Fibroblast of lung (primary cell): ENCODE measurements at regions not wholly inside any gene's neighbourhood (a gene's known extent, or its start where the extent isn't known, plus 50 kb on each side); places are given as distances from the start of the nearest gene placed in this dataset.
A peak's percentile ranks its signal among the peaks of the same experiment; 100 is the strongest.

ENCODE experiments used
- DNase-seq, 2 donors: peaks; one replicate each; pipeline versions ENCODE4 v3.0.0 to v3.0.0-alpha.2; 2010; ENCODE audit warnings: low read depth in 2 of 2
- H2AFZ ChIP-seq: 2 replicates; pipeline ENCODE4 v1.5.1; 2012; ENCODE audit warnings: low read length, control low read depth, inconsistent platforms
- H3K27ac ChIP-seq: 2 replicates; pipeline ENCODE4 v1.5.1; 2011; ENCODE audit warnings: low read length, control low read depth; ENCODE audit not compliant: insufficient read depth
- H3K27me3 ChIP-seq: 2 replicates; pipeline ENCODE4 v1.5.1; 2011; ENCODE audit warnings: mild to moderate bottlenecking, low read length; ENCODE audit not compliant: control insufficient read depth, insufficient read depth
- H3K36me3 ChIP-seq: 2 replicates; pipeline ENCODE4 v1.5.1; 2011; ENCODE audit warnings: low read length; ENCODE audit not compliant: control insufficient read depth, insufficient read depth
- H3K4me1 ChIP-seq: 2 replicates; pipeline ENCODE4 v1.5.1; 2011; ENCODE audit warnings: low read length; ENCODE audit not compliant: control insufficient read depth, insufficient read depth; ENCODE audit errors: extremely low read depth
- H3K4me2 ChIP-seq: 2 replicates; pipeline ENCODE4 v1.5.1; 2011; ENCODE audit warnings: low read length, control low read depth; ENCODE audit not compliant: insufficient read depth; ENCODE audit errors: extremely low read depth
- H3K4me3 ChIP-seq, 4 experiments: fragments of 200-600 bp in 1 of 4; sonication (generic) in 1 of 4; replicated peaks in 1 of 4; 2 replicates each; pipeline ENCODE4 v1.5.1; 2011 to 2016; ENCODE audit warnings: low read length in 4 of 4, low read depth in 3 of 4, mild to moderate bottlenecking in 3 of 4, control low read depth in 2 of 4, inconsistent platforms in 1 of 4, mixed read lengths in 1 of 4; ENCODE audit not compliant: insufficient read depth in 1 of 4; ENCODE audit errors: control extremely low read depth in 1 of 4
- H3K79me2 ChIP-seq: 2 replicates; pipeline ENCODE4 v1.5.1; 2012; ENCODE audit warnings: mild to moderate bottlenecking, low read length, inconsistent platforms; ENCODE audit not compliant: control insufficient read depth, insufficient read depth
- H3K9ac ChIP-seq: 2 replicates; pipeline ENCODE4 v1.5.1; 2011; ENCODE audit warnings: mild to moderate bottlenecking, low read length, control low read depth; ENCODE audit not compliant: insufficient read depth
- H3K9me3 ChIP-seq: 2 replicates; pipeline ENCODE4 v1.5.1; 2012; ENCODE audit warnings: low read depth, low read length; ENCODE audit not compliant: control insufficient read depth, insufficient read depth
- H4K20me1 ChIP-seq: 2 replicates; pipeline ENCODE4 v1.5.1; 2011; ENCODE audit warnings: low read length; ENCODE audit not compliant: control insufficient read depth, insufficient read depth; ENCODE audit errors: extremely low read depth
- CTCF ChIP-seq, 2 donors: IDR thresholded peaks in 1 of 2; conservative IDR thresholded peaks in 1 of 2; 1 replicate in 1 of 2; 2 replicates in 1 of 2; pipeline ENCODE4 v1.5.1; 2011 to 2012; ENCODE audit warnings: low read length in 2 of 2, control low read depth in 1 of 2, inconsistent platforms in 1 of 2, low read depth in 1 of 2, mild to moderate bottlenecking in 1 of 2
- EZH2 ChIP-seq: IDR thresholded peaks from 2 replicates; pipeline ENCODE4 v1.5.1; 2012; ENCODE audit warnings: low read length, control low read depth, mild to moderate bottlenecking; ENCODE audit errors: missing control alignments

DNA sequence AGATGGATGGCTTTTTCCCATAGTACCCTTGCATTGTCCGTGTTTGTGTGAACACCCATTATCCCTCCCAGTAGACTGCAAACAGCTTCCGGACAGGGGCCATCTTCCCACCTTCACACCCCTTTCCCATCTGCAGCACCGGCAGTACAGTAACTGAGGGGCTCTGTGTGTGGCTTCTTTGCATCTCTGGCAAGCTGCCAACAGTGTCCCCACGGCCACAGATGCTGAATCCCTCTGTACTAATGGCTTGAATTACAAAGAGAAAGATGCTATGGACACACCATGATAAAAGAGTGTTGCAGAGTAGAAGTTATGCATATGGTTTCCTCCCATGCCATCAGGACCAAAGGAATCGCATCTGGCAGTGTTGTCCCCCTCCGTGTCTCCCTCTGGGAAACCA, 101.1 kb upstream of the CDYL start:
- Histone ChIP-seq H3K36me3 (no peaks in the 10 kb centered on the region), H3K27ac (no peak overlapping the region)

DNA sequence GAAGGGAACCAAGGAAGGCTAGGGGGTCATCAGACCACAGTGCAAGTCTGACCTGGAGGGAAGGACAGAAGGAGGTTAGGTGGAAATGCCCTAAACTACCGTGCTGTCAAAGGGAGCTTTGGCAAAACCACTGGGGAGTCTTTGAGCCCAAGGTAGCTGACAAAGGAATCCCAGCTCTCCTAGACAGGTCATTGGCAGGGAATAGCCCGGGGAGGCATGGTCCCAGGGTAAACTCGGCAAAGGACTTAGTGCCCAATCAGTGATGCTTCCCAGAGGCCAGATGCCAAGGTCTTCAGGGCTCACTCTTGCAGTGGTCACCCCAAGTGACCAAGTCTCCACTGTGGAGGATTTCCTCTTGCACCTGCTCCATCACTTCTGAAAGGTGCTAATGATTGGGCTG, 102.3 kb upstream of the CDYL start:
- Histone ChIP-seq H3K4me3 (no peak overlapping the region), H3K27me3 (no peaks in the 10 kb centered on the region), H3K4me1 (no peaks in the 10 kb centered on the region), H2AFZ (no peak overlapping the region), H3K79me2 (no peaks in the 10 kb centered on the region), H4K20me1 (no peaks in the 10 kb centered on the region), H3K27ac (no peak overlapping the region), H3K9ac (no peak overlapping the region), H3K36me3 (no peaks in the 10 kb centered on the region), H3K9me3 (no peaks in the 10 kb centered on the region), H3K4me2 (no peak overlapping the region)
- no peak for DNase-seq
- TF ChIP-seq CTCF (conservative IDR thresholded peaks at IDR 0.05 in 1 of 2, IDR thresholded peaks at IDR 0.05 in 1 of 2; ENCODE audit: low read depth in 1 of 2, low read length in 2 of 2) (no peak), EZH2 (no peak)

More for the DNA sequence above, 101.1 kb upstream of the CDYL start:
- H3K4me2 ChIP-seq, result no peak overlapping the region
- H3K9me3 ChIP-seq, result no peaks in the 10 kb centered on the region
- TF ChIP-seq EZH2 (no peak), CTCF (conservative IDR thresholded peaks at IDR 0.05 in 1 of 2, IDR thresholded peaks at IDR 0.05 in 1 of 2; ENCODE audit: low read depth in 1 of 2, low read length in 2 of 2) (no peak)
- DNase-seq, result no peak
- no peaks in the 10 kb centered on the region for H3K4me1 ChIP-seq
- no peak overlapping the region for H2AFZ ChIP-seq
- H3K79me2 ChIP-seq, result no peaks in the 10 kb centered on the region
- no peaks in the 10 kb centered on the region for H4K20me1 ChIP-seq
- H3K4me3 ChIP-seq, result no peak overlapping the region
- H3K27me3 ChIP-seq, result no peaks in the 10 kb centered on the region
- H3K9ac ChIP-seq, result no peak overlapping the region

- peak; percentile 21 to 66 for DNase-seq
- no peak overlapping the region for H3K9ac ChIP-seq
- TF ChIP-seq EZH2 (no peak), CTCF (conservative IDR thresholded peaks at IDR 0.05 in 1 of 2, IDR thresholded peaks at IDR 0.05 in 1 of 2; ENCODE audit: low read depth in 1 of 2, low read length in 2 of 2) (no peak)
Observed at GRCh38 chr6:4672772-4673171, 103.4 kb upstream of the CDYL start.

More at GRCh38 chr6:4672772-4673171, 103.4 kb upstream of the CDYL start:
- Histone ChIP-seq H3K79me2 (no peaks in the 10 kb centered on the region), H4K20me1 (no peaks in the 10 kb centered on the region), H3K4me2 (no peak overlapping the region), H3K9me3 (no peaks in the 10 kb centered on the region), H3K27me3 (no peaks in the 10 kb centered on the region), H3K4me3 (no peak overlapping the region), H3K27ac (no peak overlapping the region), H2AFZ (no peak overlapping the region), H3K4me1 (no peaks in the 10 kb centered on the region), H3K36me3 (no peaks in the 10 kb centered on the region)
